Calu3 (cell line): ENCODE measurements at regions not wholly inside any gene's neighbourhood (a gene's known extent, or its start where the extent isn't known, plus 50 kb on each side); places are given as distances from the start of the nearest gene placed in this dataset.

ENCODE experiments used
- BruUV-seq: library from RNA; stranded (reverse); fragments of 400-500 nt; replicated peaks from 2 replicates; lab custom pipeline; 2021; lab: Mats Ljungman, UMichigan
- CTCF ChIA-PET: fragments of 300-600 bp; sonication (Branson Sonifier 250); formaldehyde crosslinking; loops from one replicate; lab custom pipeline; 2022; ENCODE audit warnings: antibody characterized with exemption; lab: Charles Lee
- DNase-seq: peaks from one replicate; pipeline ENCODE4 v3.0.0; 2022
- H3K27ac Mint-ChIP-seq: one replicate; pipeline ENCODE4 v1.8.0; 2022; ENCODE audit warnings: mixed read lengths; ENCODE audit not compliant: unreplicated experiment
- H3K27me3 Mint-ChIP-seq: one replicate; pipeline ENCODE4 v1.8.0; 2022; ENCODE audit warnings: mixed read lengths; ENCODE audit not compliant: unreplicated experiment
- H3K36me3 Mint-ChIP-seq: one replicate; pipeline ENCODE4 v1.8.0; 2022; ENCODE audit warnings: mild to moderate bottlenecking, moderate library complexity, mixed read lengths; ENCODE audit not compliant: insufficient read depth, unreplicated experiment
- H3K4me1 Mint-ChIP-seq: one replicate; pipeline ENCODE4 v1.8.0; 2022; ENCODE audit warnings: mild to moderate bottlenecking, low read depth, mixed read lengths; ENCODE audit not compliant: unreplicated experiment
- H3K4me3 Mint-ChIP-seq: one replicate; pipeline ENCODE4 v1.8.0; 2022; ENCODE audit warnings: mild to moderate bottlenecking, low read depth, moderate library complexity, mixed read lengths; ENCODE audit not compliant: unreplicated experiment
- H3K9me3 Mint-ChIP-seq: one replicate; pipeline ENCODE4 v1.8.0; 2022; ENCODE audit warnings: low read depth, mixed read lengths; ENCODE audit not compliant: unreplicated experiment
- intact Hi-C: fragments of 100-400 bp; cut with micrococcal nuclease; formaldehyde crosslinking; loops from one replicate; pipeline ENCODE4 v1.10.0; 2022; ENCODE audit not compliant: unreplicated experiment
- TF ChIP-seq, protein P1 (sequence below): fragments of 200-600 bp; IDR thresholded peaks from one replicate; pipeline ENCODE4 v1.8.0; 2022; ENCODE audit warnings: antibody characterized with exemption; ENCODE audit not compliant: unreplicated experiment

DNA sequence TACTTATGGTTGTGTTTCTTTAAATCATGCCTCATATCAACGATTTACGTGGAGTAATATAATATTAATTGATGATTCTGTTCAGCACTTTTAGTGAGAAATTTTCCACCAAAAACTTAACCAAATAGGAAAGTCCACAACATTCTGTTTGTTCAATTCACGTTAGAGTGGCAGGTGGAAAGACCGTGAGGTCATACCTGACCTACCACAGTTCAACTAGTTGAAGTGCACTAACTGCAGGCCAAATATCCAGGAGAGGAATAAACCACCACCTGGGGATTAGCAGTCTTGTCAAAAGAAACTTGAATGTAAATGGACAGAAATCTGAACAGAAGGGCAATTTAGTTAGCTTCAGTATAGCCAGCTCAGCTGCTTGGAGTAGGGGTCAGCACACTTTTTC, 577.7 kb downstream of the KIF4B start:
- intact Hi-C loops = no loop called here
- H3K36me3 Mint-ChIP-seq = no peaks in the 10 kb centered on the region
- DNase-seq = no peak
- H3K27ac Mint-ChIP-seq = no peak overlapping the region
- BruUV-seq = no TSS peak
- H3K4me3 Mint-ChIP-seq = no peak overlapping the region
- H3K9me3 Mint-ChIP-seq = peaks cover 7% of the 10 kb centered on the region
- TF ChIP-seq, protein P1, sequence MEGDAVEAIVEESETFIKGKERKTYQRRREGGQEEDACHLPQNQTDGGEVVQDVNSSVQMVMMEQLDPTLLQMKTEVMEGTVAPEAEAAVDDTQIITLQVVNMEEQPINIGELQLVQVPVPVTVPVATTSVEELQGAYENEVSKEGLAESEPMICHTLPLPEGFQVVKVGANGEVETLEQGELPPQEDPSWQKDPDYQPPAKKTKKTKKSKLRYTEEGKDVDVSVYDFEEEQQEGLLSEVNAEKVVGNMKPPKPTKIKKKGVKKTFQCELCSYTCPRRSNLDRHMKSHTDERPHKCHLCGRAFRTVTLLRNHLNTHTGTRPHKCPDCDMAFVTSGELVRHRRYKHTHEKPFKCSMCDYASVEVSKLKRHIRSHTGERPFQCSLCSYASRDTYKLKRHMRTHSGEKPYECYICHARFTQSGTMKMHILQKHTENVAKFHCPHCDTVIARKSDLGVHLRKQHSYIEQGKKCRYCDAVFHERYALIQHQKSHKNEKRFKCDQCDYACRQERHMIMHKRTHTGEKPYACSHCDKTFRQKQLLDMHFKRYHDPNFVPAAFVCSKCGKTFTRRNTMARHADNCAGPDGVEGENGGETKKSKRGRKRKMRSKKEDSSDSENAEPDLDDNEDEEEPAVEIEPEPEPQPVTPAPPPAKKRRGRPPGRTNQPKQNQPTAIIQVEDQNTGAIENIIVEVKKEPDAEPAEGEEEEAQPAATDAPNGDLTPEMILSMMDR = no peak
- H3K27me3 Mint-ChIP-seq = no peaks in the 10 kb centered on the region
- CTCF ChIA-PET = no interaction called here
- no peaks in the 10 kb centered on the region for H3K4me1 Mint-ChIP-seq

DNA sequence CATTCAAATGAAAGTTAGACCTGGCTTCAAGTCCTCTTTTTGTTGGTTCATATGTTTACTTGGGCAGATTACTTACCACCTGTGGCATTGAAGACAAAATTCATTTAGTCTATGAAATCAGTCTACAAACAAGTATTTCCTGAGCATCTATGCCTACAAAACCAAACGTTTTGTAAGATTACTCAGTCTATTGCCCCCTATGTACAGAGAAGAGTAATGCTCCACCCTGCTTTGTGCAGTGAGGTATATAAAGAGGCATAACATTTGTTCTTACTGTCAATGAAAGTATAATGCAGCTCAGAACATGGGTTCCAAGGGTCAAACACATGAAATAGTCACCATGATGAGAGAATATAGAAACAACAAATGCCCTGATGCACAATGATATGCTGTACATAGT, 580.7 kb downstream of the KIF4B start:
- Mint-ChIP-seq H3K4me3 (no peak overlapping the region), H3K36me3 (no peaks in the 10 kb centered on the region), H3K27ac (no peak overlapping the region), H3K27me3 (no peaks in the 10 kb centered on the region), H3K4me1 (no peaks in the 10 kb centered on the region), H3K9me3 (peaks cover 11% of the 10 kb centered on the region)
- TF ChIP-seq, protein P1 = no peak
- DNase-seq = no peak
- no TSS peak for BruUV-seq
- CTCF ChIA-PET = no interaction called here
- intact Hi-C loops = no loop called here

DNA sequence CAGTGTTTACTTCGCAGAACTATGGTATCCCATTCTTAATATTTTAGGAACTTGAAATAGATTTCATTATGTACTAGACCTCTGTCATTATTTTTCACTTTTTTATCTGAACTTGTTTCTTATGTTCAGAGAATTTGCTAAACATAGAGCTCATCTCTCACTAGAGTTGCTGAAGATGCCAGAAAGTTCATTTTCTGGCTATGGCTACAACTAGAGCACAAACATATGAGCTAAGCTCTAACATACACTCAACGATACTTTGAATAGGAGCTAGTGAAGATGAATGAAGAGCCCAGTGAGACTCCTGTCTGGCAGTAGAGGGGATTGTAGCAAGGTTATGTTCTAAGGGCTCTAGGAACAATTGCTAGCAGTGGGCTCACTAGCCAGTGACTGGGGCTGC, 582.2 kb downstream of the KIF4B start:
- intact Hi-C loops = no loop called here
- no TSS peak for BruUV-seq
- H3K9me3 Mint-ChIP-seq = peaks cover 8% of the 10 kb centered on the region
- DNase-seq = no peak
- H3K27ac Mint-ChIP-seq = no peak overlapping the region
- H3K4me3 Mint-ChIP-seq = no peak overlapping the region
- no peaks in the 10 kb centered on the region for H3K27me3 Mint-ChIP-seq
- CTCF ChIA-PET = no interaction called here
- TF ChIP-seq, protein P1 = no peak
- H3K4me1 Mint-ChIP-seq = no peaks in the 10 kb centered on the region
- no peaks in the 10 kb centered on the region for H3K36me3 Mint-ChIP-seq

DNA sequence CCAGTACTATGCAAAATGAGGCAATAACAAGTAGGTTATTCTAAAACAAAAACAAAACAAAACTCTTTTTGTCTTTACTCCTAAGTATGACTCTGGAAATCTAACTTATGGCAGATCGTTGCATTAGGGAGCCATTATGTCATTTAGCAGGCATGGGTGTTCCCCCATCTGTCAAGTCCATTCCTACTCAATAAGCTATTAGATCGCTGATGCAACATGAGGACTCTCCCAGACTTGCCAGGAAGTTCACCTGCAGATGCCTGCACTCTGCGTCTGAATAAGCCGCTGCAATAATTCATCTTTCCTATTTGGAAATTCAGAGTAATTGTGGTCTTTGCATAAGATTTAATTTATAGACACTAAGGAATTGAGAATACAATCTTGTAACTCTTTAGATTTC, 585.0 kb downstream of the KIF4B start:
- Mint-ChIP-seq H3K36me3 (no peaks in the 10 kb centered on the region), H3K27ac (no peak overlapping the region), H3K9me3 (peaks cover 10% of the 10 kb centered on the region), H3K4me1 (no peaks in the 10 kb centered on the region), H3K4me3 (no peak overlapping the region), H3K27me3 (no peaks in the 10 kb centered on the region)
- TF ChIP-seq, protein P1 = no peak
- intact Hi-C loops = no loop called here
- no peak for DNase-seq
- no TSS peak for BruUV-seq
- CTCF ChIA-PET = no interaction called here
